ENCODE measurements at regions not wholly inside any gene's neighbourhood (a gene's known extent, or its start where the extent isn't known, plus 50 kb on each side); places are given as distances from the start of the nearest gene placed in this dataset.

GRCh38 chr3:152549263-152549662, 280.5 kb downstream of the MBNL1 start:
- no peak for TF ChIP-seq CTCF (conservative IDR thresholded peaks at IDR 0.05)

More at GRCh38 chr3:152549263-152549662, 280.5 kb downstream of the MBNL1 start:
- Histone ChIP-seq H3K4me2 (ENCODE audit: insufficient read depth, insufficient read length, low read length) (no peak overlapping the region), H2BK20ac (ENCODE audit: low read depth, low read length, poor library complexity, severe bottlenecking) (no peak overlapping the region), H2AFZ (ENCODE audit: low read length) (no peak overlapping the region), H2AK5ac (ENCODE audit: insufficient read length, low read length) (no peak overlapping the region), H3K23me2 (ENCODE audit: insufficient read length, low read depth, low read length, poor library complexity, severe bottlenecking) (no peaks in the 10 kb centered on the region), H3K18ac (ENCODE audit: insufficient read length, low read depth, low read length) (no peak overlapping the region), H2BK15ac (ENCODE audit: low read depth, low read length) (no peak overlapping the region), H2BK120ac (ENCODE audit: low read depth, low read length, poor library complexity, severe bottlenecking) (no peak overlapping the region), H3T11ph (ENCODE audit: low read length) (no peak overlapping the region), H4K8ac (replicated peaks; ENCODE audit: insufficient read length, low read depth, low read length) (no peak overlapping the region), H3K4me1 (ENCODE audit: insufficient read depth, low read length) (no peaks in the 10 kb centered on the region), H4K20me1 (ENCODE audit: control insufficient read depth, insufficient read depth, insufficient read length) (no peaks in the 10 kb centered on the region), H3K14ac (ENCODE audit: insufficient read depth, low read length) (no peak overlapping the region), H2BK5ac (ENCODE audit: insufficient read length, low read length) (no peak overlapping the region), H3K79me2 (ENCODE audit: insufficient read depth, low read length) (no peaks in the 10 kb centered on the region), H3K9ac (ENCODE audit: extremely low read depth, insufficient read length, low read length) (no peak overlapping the region), H3K79me1 (ENCODE audit: insufficient read depth, low read depth, low read length, poor library complexity, severe bottlenecking) (no peaks in the 10 kb centered on the region), H3K4ac (ENCODE audit: low read depth, low read length) (no peak overlapping the region), H3K23ac (ENCODE audit: insufficient read length, low read depth, low read length) (no peak overlapping the region), H3K27me3 (ENCODE audit: insufficient read depth, low read length) (no peaks in the 10 kb centered on the region), H4K5ac (ENCODE audit: insufficient read length, low read depth, low read length) (no peak overlapping the region), H4K91ac (ENCODE audit: insufficient read length, low read depth, low read length) (no peak overlapping the region), H3K9me3 (ENCODE audit: control insufficient read depth, low read depth, low read length) (no peaks in the 10 kb centered on the region), H2BK12ac (ENCODE audit: insufficient read length, low read depth, low read length) (no peak overlapping the region), H3K56ac (ENCODE audit: insufficient read length, low read depth, low read length) (no peak overlapping the region), H3K27ac (ENCODE audit: insufficient read length, low read depth, low read length) (no peak overlapping the region)
- no peaks in the 10 kb centered on the region for H3K9me3 Mint-ChIP-seq
- no peaks in the 10 kb centered on the region for H3K36me3 Mint-ChIP-seq (ENCODE audit: insufficient read depth in 1 of 3, low read depth in 3 of 3)
- DNase-seq = no peak
- no peak overlapping the region for H3K4me3 Mint-ChIP-seq
- H3K4me1 Mint-ChIP-seq = no peaks in the 10 kb centered on the region
- no peaks in the 10 kb centered on the region for H3K27me3 Mint-ChIP-seq (ENCODE audit: low read depth)
- H3K27ac Mint-ChIP-seq = no peak overlapping the region

All from H9 (cell line).